SH-SY5Y (cell line): ENCODE measurements at regions not wholly inside any gene's neighbourhood (a gene's known extent, or its start where the extent isn't known, plus 50 kb on each side); places are given as distances from the start of the nearest gene placed in this dataset.

Experiments used
- GATA2 ChIP-seq: IDR thresholded peaks from 2 replicates; pipeline ENCODE4 v1.6.1; 2011; ENCODE audit warnings: mild to moderate bottlenecking, low read depth, low read length
- GATA3 ChIP-seq: IDR thresholded peaks from 2 replicates; pipeline ENCODE4 v1.6.1; 2011; ENCODE audit warnings: low read depth, mild to moderate bottlenecking, low read length, moderate library complexity

DNA sequence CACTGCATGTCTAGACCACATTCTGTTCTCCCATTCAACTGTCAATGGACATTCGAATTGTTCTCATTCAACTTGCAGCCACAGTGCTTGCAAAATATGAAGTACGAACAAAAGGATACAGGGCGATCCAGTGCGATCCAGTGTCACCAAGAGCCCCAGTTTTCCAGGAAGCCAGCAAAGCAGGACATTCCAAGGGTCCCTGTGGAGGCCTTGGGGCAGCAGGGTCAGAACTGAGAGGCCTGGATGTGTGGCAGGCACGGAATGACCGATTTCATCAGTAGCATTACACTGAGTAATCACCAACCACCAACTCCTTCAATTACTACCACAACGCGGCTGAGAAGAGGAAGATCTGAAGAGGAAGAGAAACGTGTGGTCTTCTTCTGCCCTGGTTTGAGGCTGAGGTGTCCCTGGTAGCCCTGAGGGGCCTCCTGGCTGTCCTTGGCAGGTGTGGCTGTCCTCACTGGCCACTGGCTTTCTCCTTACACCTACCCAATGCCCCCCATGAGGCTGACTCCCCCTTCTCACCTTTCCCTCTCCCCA, 172.7 kb upstream of the FHL2 start:
- TF ChIP-seq GATA2 = no peak
- no peak for TF ChIP-seq GATA3
